ENCODE measurements at regions not wholly inside any gene's neighbourhood (a gene's known extent, or its start where the extent isn't known, plus 50 kb on each side); places are given as distances from the start of the nearest gene placed in this dataset.

GRCh38 chr3:20524328-20524727 lies 338.3 kb upstream of the SGO1 start:
- no peak overlapping the region for H3K27ac Mint-ChIP-seq
- H3K36me3 Mint-ChIP-seq (ENCODE audit: low read depth) = no peaks in the 10 kb centered on the region
- H3K27me3 ChIP-seq (ENCODE audit: insufficient read depth) = no peaks in the 10 kb centered on the region
- no peak overlapping the region for H3K27ac ChIP-seq (ENCODE audit: low read depth)
- no peaks in the 10 kb centered on the region for H3K9me3 Mint-ChIP-seq
- no peak for DNase-seq (ENCODE audit: low spot score)
- H3K79me2 ChIP-seq (replicated peaks; ENCODE audit: insufficient read depth) = no peaks in the 10 kb centered on the region
- H3K27me3 Mint-ChIP-seq (ENCODE audit: insufficient read depth, low read depth, poor library complexity) = peaks cover 4% of the 10 kb centered on the region
- no peaks in the 10 kb centered on the region for H4K20me1 ChIP-seq (replicated peaks; ENCODE audit: insufficient read depth)
- no peaks in the 10 kb centered on the region for H3F3A ChIP-seq (replicated peaks; ENCODE audit: low read depth)
- no peak overlapping the region for H3K4me3 ChIP-seq
- TF ChIP-seq EZH2 (IDR thresholded peaks at IDR 0.05; ENCODE audit: low read depth, unreplicated experiment) (no peak), ZNF462 (CRISPR knock-in tag; IDR thresholded peaks at IDR 0.05) (no peak), EZH2phosphoT487 (IDR thresholded peaks at IDR 0.05; ENCODE audit: unreplicated experiment) (no peak), CREB1 (CRISPR knock-in tag; IDR thresholded peaks at IDR 0.05; ENCODE audit: low read depth) (no peak), ZNF331 (CRISPR knock-in tag; IDR thresholded peaks at IDR 0.05; ENCODE audit: low read depth) (no peak), ZNF114 (CRISPR knock-in tag; IDR thresholded peaks at IDR 0.05) (no peak), STAT1 (IDR thresholded peaks at IDR 0.05; ENCODE audit: unreplicated experiment) (no peak), ETS1 (IDR thresholded peaks at IDR 0.05) (no peak), REST (IDR thresholded peaks at IDR 0.05; ENCODE audit: unreplicated experiment) (no peak), JUNB (IDR thresholded peaks at IDR 0.05; ENCODE audit: unreplicated experiment) (no peak)
- no peaks in the 10 kb centered on the region for H3K4me1 ChIP-seq (ENCODE audit: insufficient read depth)
- no peaks in the 10 kb centered on the region for H3K9me2 ChIP-seq (ENCODE audit: insufficient read depth)
- H3K36me3 ChIP-seq (ENCODE audit: insufficient read depth) = no peaks in the 10 kb centered on the region
- no peak overlapping the region for H3K4me2 ChIP-seq
- no peak for ATAC-seq
- H2AFZ ChIP-seq = no peak overlapping the region
- no peaks in the 10 kb centered on the region for H3K4me1 Mint-ChIP-seq
- no peak overlapping the region for H3K4me3 Mint-ChIP-seq
